BJ (cell line): ENCODE measurements at regions not wholly inside any gene's neighbourhood (a gene's known extent, or its start where the extent isn't known, plus 50 kb on each side); places are given as distances from the start of the nearest gene placed in this dataset.
"Not testable (repeated sequence)": the region's sequence is repeated elsewhere in the genome, so short reads cannot be mapped to it uniquely, and the experiment has no call there.

Source experiments
- CTCF ChIA-PET: fragments of 350-600 bp; formaldehyde crosslinking; extraction: SDS; loops from one replicate; lab custom pipeline; 2021; ENCODE audit warnings: antibody characterized with exemption, inconsistent platforms; lab: Yijun Ruan, JAX
- POLR2A ChIA-PET: fragments of 300-600 bp; sonication (Branson Sonifier 250); formaldehyde crosslinking; extraction: SDS; loops from one replicate; lab custom pipeline; 2021; ENCODE audit warnings: antibody characterized with exemption; lab: Charles Lee
- DNase-seq: peaks from one replicate; pipeline ENCODE4 v3.0.0-alpha.2; 2011; ENCODE audit warnings: low read depth
- H3K27me3 ChIP-seq: 2 replicates; pipeline ENCODE4 v1.6.0; 2011; ENCODE audit warnings: low read length; ENCODE audit not compliant: control insufficient read depth, insufficient read depth
- H3K36me3 ChIP-seq: 2 replicates; pipeline ENCODE4 v1.5.1; 2011; ENCODE audit warnings: low read length; ENCODE audit not compliant: control insufficient read depth, insufficient read depth
- H3K4me3 ChIP-seq: 2 replicates; pipeline ENCODE4 v1.5.1; 2011; ENCODE audit warnings: low read depth, mild to moderate bottlenecking, control low read depth, low read length
- CTCF ChIP-seq: IDR thresholded peaks from 2 replicates; pipeline ENCODE4 v1.5.1; 2011; ENCODE audit warnings: low read depth, mild to moderate bottlenecking, control low read depth, inconsistent platforms, low read length, moderate library complexity; ENCODE audit not compliant: insufficient read depth

- peak; percentile 26 for DNase-seq
- H3K27me3 ChIP-seq: no peaks in the 10 kb centered on the region
- H3K36me3 ChIP-seq: no peaks in the 10 kb centered on the region
- ChIA-PET POLR2A (interaction anchor here (0.6 kb wide), 1 partner anchor 242 kb away, joined by 3 read pairs; no protein-coding TSS in a partner anchor), CTCF (interaction anchor here (0.6 to 7.4 kb wide), 35 partner anchors 9 to 879 kb away, joined by 3 to 95 read pairs (median 5); no protein-coding TSS in a partner anchor)
- H3K4me3 ChIP-seq: no peak overlapping the region
- TF ChIP-seq CTCF: peak; percentile 55
Observed at GRCh38 chr11:13210424-13210823, 67.2 kb upstream of the BMAL1 start.

- Histone ChIP-seq H3K36me3 (no peaks in the 10 kb centered on the region), H3K4me3 (no peak overlapping the region), H3K27me3 (no peaks in the 10 kb centered on the region)
- no peak for TF ChIP-seq CTCF
- no peak for DNase-seq
- CTCF ChIA-PET: interaction anchor here (0.6 to 5.6 kb wide), 9 partner anchors 12 to 1102 kb away, joined by 3 to 57 read pairs (median 4); no protein-coding TSS in a partner anchor
- POLR2A ChIA-PET: no interaction called here
Observed at GRCh38 chr11:13214276-13214675, 63.3 kb upstream of the BMAL1 start.

- no peak for TF ChIP-seq CTCF
- no peak for DNase-seq
- H3K27me3 ChIP-seq: no peaks in the 10 kb centered on the region
- ChIA-PET CTCF (interaction anchor here (0.6 to 5.6 kb wide), 8 partner anchors 8 to 1101 kb away, joined by 3 to 57 read pairs (median 4); no protein-coding TSS in a partner anchor), POLR2A (no interaction called here)
- H3K4me3 ChIP-seq: no peak overlapping the region
- H3K36me3 ChIP-seq: no peaks in the 10 kb centered on the region
Observed at GRCh38 chr11:13215149-13215548, 62.4 kb upstream of the BMAL1 start.

GRCh38 chr11:13216019-13216710, 61.4 kb upstream of the BMAL1 start:
- Histone ChIP-seq H3K4me3 (no peak overlapping the region), H3K27me3 (no peaks in the 10 kb centered on the region), H3K36me3 (no peaks in the 10 kb centered on the region)
- DNase-seq: peak; percentile 80
- ChIA-PET POLR2A (interaction anchor here (0.6 to 0.9 kb wide), 3 partner anchors 120 to 1798 kb away, joined by 3 read pairs; no protein-coding TSS in a partner anchor), CTCF (interaction anchor here (0.6 to 5.6 kb wide), 12 partner anchors 9 to 169 kb away, joined by 3 to 57 read pairs (median 4); no protein-coding TSS in a partner anchor)
- TF ChIP-seq CTCF: 0 out of 2 replicates have a peak, but pooled peaks have one; percentile 8

GRCh38 chr11:13216711-13217075, 60.9 kb upstream of the BMAL1 start:
- Histone ChIP-seq H3K36me3 (no peaks in the 10 kb centered on the region), H3K4me3 (no peak overlapping the region), H3K27me3 (no peaks in the 10 kb centered on the region)
- DNase-seq: no peak
- TF ChIP-seq CTCF: no peak
- CTCF ChIA-PET: interaction anchor here (0.7 to 5.6 kb wide), 9 partner anchors 9 to 168 kb away, joined by 3 to 57 read pairs (median 6); no protein-coding TSS in a partner anchor
- POLR2A ChIA-PET: interaction anchor here (0.6 to 0.9 kb wide), 3 partner anchors 54 to 453 kb away, joined by 3 to 6 read pairs (median 3); no protein-coding TSS in a partner anchor

- H3K4me3 ChIP-seq, H3K36me3 ChIP-seq, POLR2A ChIA-PET, H3K27me3 ChIP-seq, DNase-seq: not testable (repeated sequence)
- CTCF ChIA-PET: interaction anchor here (5.6 kb wide), 1 partner anchor 118 kb away, joined by 57 read pairs; no protein-coding TSS in a partner anchor
Observed at GRCh38 chr11:13218685-13219084, 58.9 kb upstream of the BMAL1 start.
